Esophagus muscularis mucosa (tissue), 4 donors: ENCODE measurements at regions not wholly inside any gene's neighbourhood (a gene's known extent, or its start where the extent isn't known, plus 50 kb on each side); places are given as distances from the start of the nearest gene placed in this dataset.

Experiments used
- DNase-seq: peaks from one replicate; pipeline ENCODE4 v3.0.0-alpha.2; 2017; ENCODE audit errors: extremely low spot score
- H3K27ac ChIP-seq, 4 donors: fragments of 200-600 bp; sonication (generic); replicated peaks in 1 of 4; 1 replicate in 3 of 4; 2 replicates in 1 of 4; pipeline ENCODE4 v1.5.1; 2016 to 2019; ENCODE audit warnings: mild to moderate bottlenecking in 1 of 4
- H3K27me3 ChIP-seq, 4 donors: fragments of 200-600 bp; sonication (generic); one replicate each; pipeline versions ENCODE4 v1.5.1 to v1.6.0; 2016 to 2019
- H3K36me3 ChIP-seq, 4 donors: fragments of 200-600 bp; sonication (generic); one replicate each; pipeline ENCODE4 v1.5.1; 2016 to 2019
- H3K4me1 ChIP-seq, 4 donors: fragments of 200-600 bp; sonication (generic); one replicate each; pipeline ENCODE4 v1.5.1; 2016 to 2019
- H3K4me3 ChIP-seq, 4 donors: fragments of 200-600 bp; sonication (generic); 1 replicate in 2 of 4; 2 replicates in 2 of 4; pipeline ENCODE4 v1.5.1; 2016 to 2019; ENCODE audit warnings: mild to moderate bottlenecking in 4 of 4, moderate library complexity in 1 of 4
- H3K9me3 ChIP-seq, 4 donors: fragments of 200-600 bp; sonication (generic); 1 replicate in 3 of 4; 2 replicates in 1 of 4; pipeline ENCODE4 v1.5.1; 2016 to 2019
- EP300 ChIP-seq: sonication (generic); formaldehyde crosslinking; IDR thresholded peaks from one replicate; pipeline ENCODE4 v1.6.1; 2017; ENCODE audit warnings: antibody characterized with exemption
- POLR2A ChIP-seq: fragments of 450-650 bp; IDR thresholded peaks from one replicate; pipeline ENCODE4 v1.6.1; 2017; ENCODE audit warnings: antibody characterized with exemption, moderate library complexity, mild to moderate bottlenecking, low read depth
- POLR2AphosphoS5 ChIP-seq, 2 donors: sonication (generic); formaldehyde crosslinking; IDR thresholded peaks; one replicate each; pipeline ENCODE4 v1.6.1; 2017; ENCODE audit warnings: antibody characterized with exemption in 2 of 2
- WGBS: methylation state at CpG from one replicate; pipeline ENCODE4 v1.1.5; 2018; 5-methylcytosine and 5-hydroxymethylcytosine counted together
- intact Hi-C: fragments of 100-400 bp; cut with DNase I; formaldehyde crosslinking; loops from one replicate; pipeline ENCODE4 v1.15.1; 2023
- TF ChIP-seq, protein P1 (sequence below), 3 experiments: fragments of 200-600 bp in 2 of 3; fragments of 450-650 bp in 1 of 3; sonication (generic) in 2 of 3; IDR thresholded peaks; one replicate each; pipeline ENCODE4 v1.5.1; 2017 to 2019; ENCODE audit warnings: antibody characterized with exemption in 3 of 3, mild to moderate bottlenecking in 2 of 3, moderate library complexity in 1 of 3

DNA sequence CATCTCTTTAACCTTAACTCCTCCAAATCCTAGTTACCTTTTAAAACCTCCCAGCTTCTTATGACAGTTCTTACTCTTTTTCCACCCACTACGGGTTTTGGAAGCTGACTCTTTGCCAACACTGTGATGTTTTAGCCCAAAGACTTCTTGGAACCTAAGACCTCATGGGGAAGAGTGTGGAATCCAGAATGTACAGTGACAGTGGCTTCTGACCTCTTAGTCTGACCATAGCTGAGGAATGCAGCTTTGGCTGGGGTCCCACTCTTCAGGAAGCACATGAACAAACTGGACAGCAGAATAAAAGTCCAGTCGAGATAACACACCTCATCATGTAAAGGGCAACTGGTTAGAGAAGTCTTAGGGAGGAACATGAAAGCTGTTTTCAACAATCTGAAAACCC, 161.1 kb upstream of the PKDCC start:
- Histone ChIP-seq H3K4me3 (no peak overlapping the region), H3K27ac (no peak overlapping the region), H3K4me1 (peaks cover 0 to 2% (median 0%) of the 10 kb centered on the region in 4 donors), H3K9me3 (no peaks in the 10 kb centered on the region), H3K36me3 (no peaks in the 10 kb centered on the region), H3K27me3 (no peaks in the 10 kb centered on the region)
- DNase-seq = no peak
- intact Hi-C loops = no loop called here
- TF ChIP-seq POLR2A = no peak
- TF ChIP-seq, protein P1, sequence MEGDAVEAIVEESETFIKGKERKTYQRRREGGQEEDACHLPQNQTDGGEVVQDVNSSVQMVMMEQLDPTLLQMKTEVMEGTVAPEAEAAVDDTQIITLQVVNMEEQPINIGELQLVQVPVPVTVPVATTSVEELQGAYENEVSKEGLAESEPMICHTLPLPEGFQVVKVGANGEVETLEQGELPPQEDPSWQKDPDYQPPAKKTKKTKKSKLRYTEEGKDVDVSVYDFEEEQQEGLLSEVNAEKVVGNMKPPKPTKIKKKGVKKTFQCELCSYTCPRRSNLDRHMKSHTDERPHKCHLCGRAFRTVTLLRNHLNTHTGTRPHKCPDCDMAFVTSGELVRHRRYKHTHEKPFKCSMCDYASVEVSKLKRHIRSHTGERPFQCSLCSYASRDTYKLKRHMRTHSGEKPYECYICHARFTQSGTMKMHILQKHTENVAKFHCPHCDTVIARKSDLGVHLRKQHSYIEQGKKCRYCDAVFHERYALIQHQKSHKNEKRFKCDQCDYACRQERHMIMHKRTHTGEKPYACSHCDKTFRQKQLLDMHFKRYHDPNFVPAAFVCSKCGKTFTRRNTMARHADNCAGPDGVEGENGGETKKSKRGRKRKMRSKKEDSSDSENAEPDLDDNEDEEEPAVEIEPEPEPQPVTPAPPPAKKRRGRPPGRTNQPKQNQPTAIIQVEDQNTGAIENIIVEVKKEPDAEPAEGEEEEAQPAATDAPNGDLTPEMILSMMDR (IDR thresholded peaks at IDR 0.05) = no peak
- TF ChIP-seq POLR2AphosphoS5 (IDR thresholded peaks at IDR 0.05) = no peak
- TF ChIP-seq EP300 = no peak
- 57% methylated on average over 2 of the region's 2 CpGs for WGBS

DNA sequence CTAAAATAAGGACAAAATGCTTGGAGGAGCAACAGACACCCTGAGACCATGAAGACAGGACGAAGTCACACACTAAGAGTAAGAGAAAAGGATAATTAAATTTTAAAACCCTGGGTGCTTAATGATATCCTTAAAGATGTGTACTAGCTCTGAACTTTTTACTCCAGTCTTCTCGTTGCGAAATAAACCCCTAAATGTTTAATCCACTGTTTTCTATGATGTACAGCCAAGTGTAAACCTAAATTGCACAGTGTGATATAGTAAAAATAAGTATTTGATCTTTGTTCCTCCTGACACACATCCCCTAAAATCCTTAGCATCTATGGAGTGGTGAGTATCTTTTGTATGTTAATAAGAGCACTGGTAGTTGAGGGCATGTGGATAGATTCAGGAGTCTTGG, 157.5 kb upstream of the PKDCC start:
- DNase-seq = no peak
- H3K4me1 ChIP-seq = peaks cover 0 to 3% (median 1%) of the 10 kb centered on the region in 4 donors
- H3K36me3 ChIP-seq = no peaks in the 10 kb centered on the region
- H3K27ac ChIP-seq = no peak overlapping the region
- intact Hi-C loops = no loop called here
- WGBS = 95% methylated on average over 3 of the region's 3 CpGs
- H3K27me3 ChIP-seq = no peaks in the 10 kb centered on the region
- no peak overlapping the region for H3K4me3 ChIP-seq
- TF ChIP-seq, protein P1 (IDR thresholded peaks at IDR 0.05) = no peak
- TF ChIP-seq POLR2AphosphoS5 (IDR thresholded peaks at IDR 0.05) (no peak), POLR2A (no peak), EP300 (no peak)
- H3K9me3 ChIP-seq = no peaks in the 10 kb centered on the region

DNA sequence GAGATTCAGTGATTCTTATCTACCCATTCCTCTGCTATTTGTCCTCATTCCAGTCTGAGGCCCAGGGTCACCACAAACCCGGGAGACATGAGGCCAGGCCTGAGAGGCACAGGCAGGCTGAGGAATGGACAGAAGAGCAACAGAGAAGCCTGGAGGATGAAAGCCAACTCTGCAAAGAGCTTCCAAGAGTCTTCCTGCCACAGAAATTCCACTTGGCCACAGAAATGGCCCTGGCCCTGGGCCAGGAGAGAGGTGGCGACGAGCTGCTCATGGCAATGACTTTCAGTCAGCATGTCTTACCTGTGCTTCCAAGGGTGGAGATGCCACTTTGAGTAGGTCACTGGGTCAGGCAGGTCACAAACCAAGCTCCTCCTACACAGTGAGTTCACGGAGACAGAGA, 155.3 kb upstream of the PKDCC start:
- Histone ChIP-seq H3K4me3 (no peak overlapping the region), H3K27me3 (no peaks in the 10 kb centered on the region), H3K36me3 (no peaks in the 10 kb centered on the region), H3K9me3 (no peaks in the 10 kb centered on the region), H3K4me1 (peaks cover 0 to 13% (median 4%) of the 10 kb centered on the region in 4 donors), H3K27ac (no peak overlapping the region)
- no peak for DNase-seq
- intact Hi-C loops = no loop called here
- TF ChIP-seq, protein P1 (IDR thresholded peaks at IDR 0.05) = no peak
- TF ChIP-seq POLR2A (no peak), POLR2AphosphoS5 (IDR thresholded peaks at IDR 0.05) (no peak), EP300 (no peak)
- 83% methylated on average over 4 of the region's 4 CpGs for WGBS

DNA sequence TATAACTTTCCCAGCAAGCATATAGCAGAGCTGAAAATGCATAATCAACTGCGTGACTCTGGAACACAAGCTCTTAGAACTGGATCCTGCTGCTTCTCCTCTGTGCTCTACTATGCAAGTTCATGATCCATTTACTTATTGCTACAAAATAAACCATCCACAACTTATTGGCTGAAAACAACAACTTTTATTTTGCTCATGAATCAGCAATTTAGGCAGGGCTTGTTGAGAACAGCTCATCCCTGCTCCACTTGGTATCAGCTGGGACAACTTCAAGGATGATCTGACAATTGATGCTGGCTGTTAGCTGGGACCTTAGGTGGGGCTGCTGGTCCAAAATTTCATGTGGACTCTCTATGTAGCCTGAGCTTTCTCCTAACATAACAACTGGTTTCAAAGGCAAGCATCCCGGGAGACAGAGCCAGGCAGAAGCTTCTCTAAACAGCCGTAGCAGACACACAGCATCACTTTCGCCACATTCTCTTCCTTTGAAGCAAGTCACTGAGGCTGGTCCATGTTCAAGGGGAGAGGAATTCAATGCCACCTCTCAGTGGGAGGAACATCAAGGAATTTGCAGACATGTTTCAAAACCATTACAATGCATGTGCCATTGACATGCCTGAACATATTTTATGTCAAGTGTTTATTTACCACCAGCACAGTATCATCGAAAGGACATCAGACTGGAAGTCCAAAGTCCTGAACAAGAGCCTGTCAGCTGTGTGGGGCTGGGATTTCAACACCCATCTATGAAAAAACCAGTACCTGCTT, 153.1 kb upstream of the PKDCC start:
- H3K27ac ChIP-seq = no peak overlapping the region
- no peak for DNase-seq
- H3K9me3 ChIP-seq = no peaks in the 10 kb centered on the region
- TF ChIP-seq POLR2AphosphoS5 (IDR thresholded peaks at IDR 0.05) (no peak), EP300 (no peak), POLR2A (no peak)
- TF ChIP-seq, protein P1 (IDR thresholded peaks at IDR 0.05) = no peak
- WGBS = 84% methylated on average over 5 of the region's 5 CpGs
- H3K27me3 ChIP-seq = no peaks in the 10 kb centered on the region
- no peak overlapping the region for H3K4me3 ChIP-seq
- H3K4me1 ChIP-seq = peaks cover 0 to 13% (median 4%) of the 10 kb centered on the region in 4 donors
- no peaks in the 10 kb centered on the region for H3K36me3 ChIP-seq
- intact Hi-C loops = no loop called here

DNA sequence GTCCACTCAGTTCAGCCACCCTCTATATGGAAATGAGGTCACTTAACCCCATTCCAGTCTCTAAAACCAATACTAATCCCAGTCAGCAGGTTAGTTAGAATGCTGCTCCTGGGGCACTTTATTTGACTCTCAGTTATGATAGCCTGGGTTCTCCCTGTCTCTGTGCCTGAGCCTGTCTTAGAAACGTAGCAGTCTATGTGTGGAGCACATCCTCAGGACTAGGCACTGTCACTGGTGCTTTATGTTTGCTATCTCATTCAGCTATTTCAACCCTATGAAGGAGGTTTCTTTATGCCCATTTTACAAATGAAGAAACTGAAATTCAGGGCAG, 152.5 kb upstream of the PKDCC start:
- 86% methylated on average over 1 of the region's 1 CpG for WGBS
- peaks cover 0 to 13% (median 4%) of the 10 kb centered on the region in 4 donors for H3K4me1 ChIP-seq
- H3K4me3 ChIP-seq = no peak overlapping the region
- H3K9me3 ChIP-seq = no peaks in the 10 kb centered on the region
- no peaks in the 10 kb centered on the region for H3K27me3 ChIP-seq
- TF ChIP-seq POLR2A (no peak), POLR2AphosphoS5 (IDR thresholded peaks at IDR 0.05) (no peak)
- intact Hi-C loops = no loop called here
- H3K27ac ChIP-seq = no peak overlapping the region
- DNase-seq = no peak
- no peaks in the 10 kb centered on the region for H3K36me3 ChIP-seq
